ENCODE measurements at regions not wholly inside any gene's neighbourhood (a gene's known extent, or its start where the extent isn't known, plus 50 kb on each side); places are given as distances from the start of the nearest gene placed in this dataset.

- no peak overlapping the region for H3K27ac ChIP-seq
- ATAC-seq (ENCODE audit: insufficient number of reproducible peaks, low FRiP score, low read depth) (no peak), DNase-seq (ENCODE audit: low spot score) (no peak)
- H3K9me3 ChIP-seq, result no peaks in the 10 kb centered on the region
- H3K27me3 ChIP-seq (replicated peaks; ENCODE audit: insufficient read depth), result no peaks in the 10 kb centered on the region
- TF ChIP-seq CTCF (IDR thresholded peaks at IDR 0.05), result no peak
- no peaks in the 10 kb centered on the region for H3K36me3 ChIP-seq
- no peak overlapping the region for H3K4me3 ChIP-seq
- H3K4me1 ChIP-seq (ENCODE audit: control insufficient read depth in 1 of 2, low read depth in 2 of 2), result no peaks in the 10 kb centered on the region
Measured at GRCh38 chr1:214220891-214221290, 60.1 kb upstream of the SMYD2 start.

- Histone ChIP-seq H3K36me3 (no peaks in the 10 kb centered on the region), H3K4me3 (peak overlapping the region; percentile 61), H3K27ac (no peak overlapping the region), H3K4me1 (ENCODE audit: control insufficient read depth in 1 of 2, low read depth in 2 of 2) (no peaks in the 10 kb centered on the region), H3K9me3 (no peaks in the 10 kb centered on the region), H3K27me3 (replicated peaks; ENCODE audit: insufficient read depth) (no peaks in the 10 kb centered on the region)
- ATAC-seq (ENCODE audit: insufficient number of reproducible peaks, low FRiP score, low read depth) (no peak), DNase-seq (ENCODE audit: low spot score) (no peak)
- no peak for TF ChIP-seq CTCF (IDR thresholded peaks at IDR 0.05)
Measured at GRCh38 chr1:214224611-214225354, 56.2 kb upstream of the SMYD2 start.

- Histone ChIP-seq H3K4me3 (no peak overlapping the region), H3K4me1 (ENCODE audit: control insufficient read depth in 1 of 2, low read depth in 2 of 2) (no peaks in the 10 kb centered on the region), H3K27me3 (replicated peaks; ENCODE audit: insufficient read depth) (no peaks in the 10 kb centered on the region), H3K9me3 (no peaks in the 10 kb centered on the region), H3K36me3 (no peaks in the 10 kb centered on the region), H3K27ac (no peak overlapping the region)
- DNase-seq (ENCODE audit: low spot score), result no peak
- TF ChIP-seq CTCF (IDR thresholded peaks at IDR 0.05), result no peak
- no peak for ATAC-seq (ENCODE audit: insufficient number of reproducible peaks, low FRiP score, low read depth)
Measured at GRCh38 chr1:214228976-214229375, 52.0 kb upstream of the SMYD2 start.

GRCh38 chr1:214229736-214230135, 51.2 kb upstream of the SMYD2 start:
- no peaks in the 10 kb centered on the region for H3K36me3 ChIP-seq
- TF ChIP-seq CTCF (IDR thresholded peaks at IDR 0.05), result no peak
- DNase-seq (ENCODE audit: low spot score) (no peak), ATAC-seq (ENCODE audit: insufficient number of reproducible peaks, low FRiP score, low read depth) (no peak)
- H3K27me3 ChIP-seq (replicated peaks; ENCODE audit: insufficient read depth), result no peaks in the 10 kb centered on the region
- no peaks in the 10 kb centered on the region for H3K4me1 ChIP-seq (ENCODE audit: control insufficient read depth in 1 of 2, low read depth in 2 of 2)
- H3K4me3 ChIP-seq, result no peak overlapping the region
- no peak overlapping the region for H3K27ac ChIP-seq
- H3K9me3 ChIP-seq, result no peaks in the 10 kb centered on the region
